ENCODE measurements at regions not wholly inside any gene's neighbourhood (a gene's known extent, or its start where the extent isn't known, plus 50 kb on each side); places are given as distances from the start of the nearest gene placed in this dataset.

- no peaks in the 10 kb centered on the region for H3K27me3 ChIP-seq (replicated peaks in 1 of 2; ENCODE audit: control insufficient read depth in 2 of 2, insufficient read depth in 2 of 2, low read length in 1 of 2)
- no TSS peak for BruUV-seq (replicated peaks)
- no peak overlapping the region for H3K27ac ChIP-seq (ENCODE audit: control insufficient read depth, insufficient read depth)
- H3K4me1 ChIP-seq (ENCODE audit: control insufficient read depth, insufficient read depth, low read length), result no peaks in the 10 kb centered on the region
- RAD21 ChIA-PET (ENCODE audit: unreplicated experiment), result no interaction called here
- no peak overlapping the region for H2AFZ ChIP-seq (ENCODE audit: control insufficient read depth, low read depth, low read length)
- in situ Hi-C loops (cut with MboI), result no loop called here
- H3K36me3 ChIP-seq (ENCODE audit: control insufficient read depth in 2 of 2, insufficient read depth in 2 of 2, low read length in 1 of 2), result no peaks in the 10 kb centered on the region
- ATAC-seq (no peak), FAIRE-seq (no peak), DNase-seq (ENCODE audit: low read depth, low spot score) (no peak)
- no peak overlapping the region for H3K9ac ChIP-seq (ENCODE audit: control insufficient read depth, insufficient read depth, low read length)
- CTCF ChIA-PET, result interaction anchor here (0.9 kb wide), 1 partner anchor 9 kb away, joined by 3 read pairs; no protein-coding TSS in a partner anchor
- H4K20me1 ChIP-seq (ENCODE audit: control insufficient read depth, insufficient read depth), result no peaks in the 10 kb centered on the region
- no peak overlapping the region for H3K4me2 ChIP-seq (ENCODE audit: control insufficient read depth, insufficient read depth)
- H3K4me3 ChIP-seq, result no peak overlapping the region
- 48% methylated on average over 4 of the region's 4 CpGs for WGBS (ENCODE audit: insufficient coverage, insufficient replicate concordance, low lambda C conversion rate, missing lambda C conversion rate)
- TF ChIP-seq SPI1 (IDR thresholded peaks at IDR 0.05; ENCODE audit: borderline replicate concordance, insufficient read depth, low read depth, low read length) (no peak), SREBF1 (IDR thresholded peaks at IDR 0.05; ENCODE audit: low read length) (no peak), SP1 (IDR thresholded peaks at IDR 0.05; ENCODE audit: low read depth, low read length) (no peak), ZBTB33 (IDR thresholded peaks at IDR 0.05) (no peak), BHLHE40 (IDR thresholded peaks at IDR 0.05; ENCODE audit: borderline replicate concordance in 1 of 2, low read depth in 2 of 2, low read length in 1 of 2) (no peak), SIN3A (IDR thresholded peaks at IDR 0.05; ENCODE audit: low read depth, low read length) (no peak)
- intact Hi-C loops (cut with micrococcal nuclease; ENCODE audit: unreplicated experiment), result no loop called here
- POLR2A ChIA-PET, result no interaction called here
- no peaks in the 10 kb centered on the region for H3K79me2 ChIP-seq (ENCODE audit: control insufficient read depth, insufficient read depth, low read length)
- H3K9me3 ChIP-seq (replicated peaks; ENCODE audit: control insufficient read depth, insufficient read depth, low read length), result no peaks in the 10 kb centered on the region
- SMC1A ChIA-PET (ENCODE audit: uncharacterized antibody, unreplicated experiment), result no interaction called here
Observed at GRCh38 chr4:58603951-58604350, 1493.8 kb upstream of the IGFBP7 start.

All from GM12878 (cell line).